OCI-LY7 (cell line): ENCODE measurements at regions not wholly inside any gene's neighbourhood (a gene's known extent, or its start where the extent isn't known, plus 50 kb on each side); places are given as distances from the start of the nearest gene placed in this dataset.

Experiments used
- BruUV-seq: library from RNA; stranded (reverse); fragments of 400-500 nt; replicated peaks from 2 replicates; lab custom pipeline; 2021; lab: Mats Ljungman, UMichigan
- CTCF ChIA-PET: fragments of 300-600 bp; sonication (Branson Sonifier 250); formaldehyde crosslinking; loops from one replicate; lab custom pipeline; 2022; ENCODE audit warnings: antibody characterized with exemption; ENCODE audit not compliant: unreplicated experiment; lab: Charles Lee
- POLR2A ChIA-PET: fragments of 300-600 bp; sonication (Branson Sonifier 250); formaldehyde crosslinking; loops from one replicate; lab custom pipeline; 2022; ENCODE audit warnings: antibody characterized with exemption; lab: Charles Lee
- DNase-seq: peaks from one replicate; pipeline ENCODE4 v3.0.0-alpha.2; 2015; ENCODE audit warnings: low spot score
- H2AFZ ChIP-seq: fragments of 200-600 bp; sonication (generic), shearing (Covaris generic); 2 replicates; pipeline ENCODE4 v1.6.1; 2014; ENCODE audit warnings: mild to moderate bottlenecking, antibody characterized with exemption, low read length, moderate library complexity
- H3K27ac ChIP-seq: fragments of 200-600 bp; sonication (generic); 2 replicates; pipeline ENCODE4 v1.5.1; 2014; ENCODE audit warnings: mixed run types, low read depth, mild to moderate bottlenecking, moderate library complexity, low read length, inconsistent platforms; ENCODE audit not compliant: poor library complexity, severe bottlenecking
- H3K36me3 ChIP-seq: fragments of 200-600 bp; sonication (generic); 2 replicates; pipeline ENCODE4 v1.6.1; 2014; ENCODE audit warnings: mild to moderate bottlenecking, antibody characterized with exemption, low read length, moderate library complexity, mixed read lengths; ENCODE audit not compliant: insufficient read depth
- H3K4me1 ChIP-seq: fragments of 200-600 bp; sonication (generic); 2 replicates; pipeline ENCODE4 v1.5.1; 2014; ENCODE audit warnings: mild to moderate bottlenecking, low read length; ENCODE audit not compliant: insufficient read depth, poor library complexity, severe bottlenecking
- H3K4me2 ChIP-seq: fragments of 200-600 bp; sonication (generic); 2 replicates; pipeline ENCODE4 v1.6.1; 2014; ENCODE audit warnings: mild to moderate bottlenecking, low read length
- H3K4me3 ChIP-seq: fragments of 200-600 bp; sonication (generic); 2 replicates; pipeline ENCODE4 v1.5.1; 2014; ENCODE audit warnings: mild to moderate bottlenecking, low read depth, low read length; ENCODE audit not compliant: poor library complexity, severe bottlenecking
- H3K79me2 ChIP-seq: fragments of 200-600 bp; sonication (generic); 2 replicates; pipeline ENCODE4 v1.6.1; 2016; ENCODE audit warnings: low read depth, mild to moderate bottlenecking, low read length, moderate library complexity, mixed read lengths; ENCODE audit not compliant: insufficient read depth
- H3K9me2 ChIP-seq: fragments of 200-600 bp; sonication (generic); 2 replicates; pipeline ENCODE4 v1.6.1; 2016; ENCODE audit warnings: mild to moderate bottlenecking, low read length, mixed read lengths; ENCODE audit not compliant: insufficient read depth
- H3K9me3 ChIP-seq: fragments of 200-600 bp; sonication (generic); 2 replicates; pipeline ENCODE4 v1.6.1; 2014; ENCODE audit warnings: mild to moderate bottlenecking, mixed run types, low read length, mixed read lengths
- H4K20me1 ChIP-seq: fragments of 200-600 bp; sonication (generic); 2 replicates; pipeline ENCODE4 v1.6.1; 2014; ENCODE audit warnings: mild to moderate bottlenecking, antibody characterized with exemption, low read length, moderate library complexity, mixed read lengths; ENCODE audit not compliant: insufficient read depth
- CTCF ChIP-seq: fragments of 200-600 bp; sonication (generic); conservative IDR thresholded peaks from 2 replicates; pipeline ENCODE4 v1.5.1; 2014; ENCODE audit warnings: mild to moderate bottlenecking, antibody characterized with exemption, low read length, moderate library complexity, mixed read lengths
- EZH2phosphoT487 ChIP-seq: fragments of 200-600 bp; sonication (generic); IDR thresholded peaks from 2 replicates; pipeline ENCODE4 v1.6.1; 2018; ENCODE audit warnings: low read depth, borderline replicate concordance, mild to moderate bottlenecking, mixed run types, antibody characterized with exemption, low read length, moderate library complexity, mixed read lengths
- intact Hi-C: fragments of 100-400 bp; cut with micrococcal nuclease; formaldehyde crosslinking; loops from one replicate; pipeline ENCODE4 v1.10.0; 2022; ENCODE audit not compliant: unreplicated experiment

- H3K36me3 ChIP-seq = no peaks in the 10 kb centered on the region
- ChIA-PET POLR2A (no interaction called here), CTCF (no interaction called here)
- BruUV-seq = no TSS peak
- H2AFZ ChIP-seq = no peak overlapping the region
- no peak overlapping the region for H3K27ac ChIP-seq
- TF ChIP-seq CTCF (no peak), EZH2phosphoT487 (no peak)
- H3K4me3 ChIP-seq = no peak overlapping the region
- no peaks in the 10 kb centered on the region for H3K9me3 ChIP-seq
- intact Hi-C loops = no loop called here
- no peaks in the 10 kb centered on the region for H3K79me2 ChIP-seq
- DNase-seq = no peak
- H3K4me1 ChIP-seq = no peaks in the 10 kb centered on the region
- H3K9me2 ChIP-seq = no peaks in the 10 kb centered on the region
- no peak overlapping the region for H3K4me2 ChIP-seq
- no peaks in the 10 kb centered on the region for H4K20me1 ChIP-seq
Measured at GRCh38 chr14:66120402-66120801, 365.8 kb upstream of the CCDC196 start.

GRCh38 chr14:66121859-66122258 lies 364.3 kb upstream of the CCDC196 start:
- Histone ChIP-seq H3K4me1 (no peaks in the 10 kb centered on the region), H3K4me3 (no peak overlapping the region), H3K4me2 (no peak overlapping the region), H2AFZ (no peak overlapping the region), H3K9me2 (no peaks in the 10 kb centered on the region), H3K79me2 (no peaks in the 10 kb centered on the region), H3K36me3 (no peaks in the 10 kb centered on the region), H3K9me3 (no peaks in the 10 kb centered on the region), H4K20me1 (no peaks in the 10 kb centered on the region), H3K27ac (no peak overlapping the region)
- DNase-seq = no peak
- no TSS peak for BruUV-seq
- no peak for TF ChIP-seq CTCF
- ChIA-PET CTCF (no interaction called here), POLR2A (no interaction called here)
- intact Hi-C loops = no loop called here

- H4K20me1 ChIP-seq = no peaks in the 10 kb centered on the region
- H3K4me1 ChIP-seq = no peaks in the 10 kb centered on the region
- no peak overlapping the region for H3K4me2 ChIP-seq
- H3K79me2 ChIP-seq = no peaks in the 10 kb centered on the region
- no peak overlapping the region for H2AFZ ChIP-seq
- no TSS peak for BruUV-seq
- H3K4me3 ChIP-seq = no peak overlapping the region
- ChIA-PET CTCF (no interaction called here), POLR2A (no interaction called here)
- intact Hi-C loops = no loop called here
- H3K36me3 ChIP-seq = no peaks in the 10 kb centered on the region
- H3K9me2 ChIP-seq = no peaks in the 10 kb centered on the region
- DNase-seq = no peak
- no peak overlapping the region for H3K27ac ChIP-seq
- no peaks in the 10 kb centered on the region for H3K9me3 ChIP-seq
- no peak for TF ChIP-seq EZH2phosphoT487
- TF ChIP-seq CTCF = no peak
Measured at GRCh38 chr14:66129224-66129623, 356.9 kb upstream of the CCDC196 start.
